Omental fat pad (tissue), 3 donors: ENCODE measurements at regions not wholly inside any gene's neighbourhood (a gene's known extent, or its start where the extent isn't known, plus 50 kb on each side); places are given as distances from the start of the nearest gene placed in this dataset.
"Not testable (repeated sequence)": the region's sequence is repeated elsewhere in the genome, so short reads cannot be mapped to it uniquely, and the experiment has no call there.

Experiments used
- ATAC-seq: fragments of 150-250 bp; one replicate; pipeline ENCODE4 v1.9.1; 2016; ENCODE audit warnings: mild to moderate bottlenecking, moderate library complexity; ENCODE audit not compliant: low FRiP score
- DNase-seq: peaks from one replicate; pipeline ENCODE4 v3.0.0-alpha.2; 2019; ENCODE audit warnings: low spot score
- TF ChIP-seq, protein P1 (sequence below), 3 donors: fragments of 450-650 bp; IDR thresholded peaks; one replicate each; pipeline ENCODE4 v1.5.1; 2016 to 2017; ENCODE audit warnings: antibody characterized with exemption in 3 of 3, mild to moderate bottlenecking in 3 of 3, moderate library complexity in 2 of 3

DNA sequence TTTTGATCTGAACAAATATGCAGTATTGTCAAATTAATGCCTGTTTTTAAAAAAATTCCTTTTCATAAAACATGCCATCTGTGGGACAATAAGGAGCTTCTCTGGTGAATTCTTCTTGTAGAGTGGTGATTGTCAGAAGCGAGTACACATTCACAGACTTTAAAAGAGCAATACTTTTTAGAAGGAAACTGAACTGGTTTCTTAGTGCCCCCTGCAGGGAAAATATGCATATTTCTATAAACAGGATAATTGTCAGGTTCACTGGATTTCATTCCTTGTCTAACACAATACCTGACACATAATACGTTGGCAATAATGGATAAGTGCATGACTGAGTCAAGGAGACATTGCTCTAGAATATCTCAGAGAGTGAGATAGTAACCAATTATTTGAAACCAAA lies 133.7 kb downstream of the KIF4B start:
- ATAC-seq: no peak
- TF ChIP-seq, protein P1, sequence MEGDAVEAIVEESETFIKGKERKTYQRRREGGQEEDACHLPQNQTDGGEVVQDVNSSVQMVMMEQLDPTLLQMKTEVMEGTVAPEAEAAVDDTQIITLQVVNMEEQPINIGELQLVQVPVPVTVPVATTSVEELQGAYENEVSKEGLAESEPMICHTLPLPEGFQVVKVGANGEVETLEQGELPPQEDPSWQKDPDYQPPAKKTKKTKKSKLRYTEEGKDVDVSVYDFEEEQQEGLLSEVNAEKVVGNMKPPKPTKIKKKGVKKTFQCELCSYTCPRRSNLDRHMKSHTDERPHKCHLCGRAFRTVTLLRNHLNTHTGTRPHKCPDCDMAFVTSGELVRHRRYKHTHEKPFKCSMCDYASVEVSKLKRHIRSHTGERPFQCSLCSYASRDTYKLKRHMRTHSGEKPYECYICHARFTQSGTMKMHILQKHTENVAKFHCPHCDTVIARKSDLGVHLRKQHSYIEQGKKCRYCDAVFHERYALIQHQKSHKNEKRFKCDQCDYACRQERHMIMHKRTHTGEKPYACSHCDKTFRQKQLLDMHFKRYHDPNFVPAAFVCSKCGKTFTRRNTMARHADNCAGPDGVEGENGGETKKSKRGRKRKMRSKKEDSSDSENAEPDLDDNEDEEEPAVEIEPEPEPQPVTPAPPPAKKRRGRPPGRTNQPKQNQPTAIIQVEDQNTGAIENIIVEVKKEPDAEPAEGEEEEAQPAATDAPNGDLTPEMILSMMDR (IDR thresholded peaks at IDR 0.05): no peak
- no peak for DNase-seq

- DNase-seq (no peak), ATAC-seq (no peak)
- TF ChIP-seq, protein P1 (IDR thresholded peaks at IDR 0.05): no peak
These were observed 135.1 kb downstream of the KIF4B start for GRCh38 chr5:155148694-155149093.

DNA sequence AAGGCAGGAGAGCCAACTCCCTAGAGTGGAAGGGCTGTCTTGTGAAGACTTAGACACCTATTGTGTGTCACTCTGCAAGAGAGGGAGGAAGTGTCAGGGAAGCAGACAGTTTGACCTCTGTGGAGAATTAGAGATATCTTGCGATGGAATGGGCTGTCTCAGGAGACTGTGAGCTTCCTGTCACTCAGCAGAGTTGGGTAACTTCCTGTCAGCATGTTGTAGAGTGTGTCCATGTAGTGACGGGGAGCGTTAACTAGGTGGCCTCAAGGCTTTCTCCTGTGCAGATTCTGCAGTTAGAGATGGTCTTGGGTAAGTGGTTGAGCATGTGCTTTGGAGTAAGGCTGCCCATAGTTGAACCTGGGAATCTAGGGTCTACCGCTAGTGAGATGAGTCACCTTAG lies 136.5 kb downstream of the KIF4B start:
- TF ChIP-seq, protein P1 (IDR thresholded peaks at IDR 0.05): no peak
- ATAC-seq: no peak
- DNase-seq: no peak

DNA sequence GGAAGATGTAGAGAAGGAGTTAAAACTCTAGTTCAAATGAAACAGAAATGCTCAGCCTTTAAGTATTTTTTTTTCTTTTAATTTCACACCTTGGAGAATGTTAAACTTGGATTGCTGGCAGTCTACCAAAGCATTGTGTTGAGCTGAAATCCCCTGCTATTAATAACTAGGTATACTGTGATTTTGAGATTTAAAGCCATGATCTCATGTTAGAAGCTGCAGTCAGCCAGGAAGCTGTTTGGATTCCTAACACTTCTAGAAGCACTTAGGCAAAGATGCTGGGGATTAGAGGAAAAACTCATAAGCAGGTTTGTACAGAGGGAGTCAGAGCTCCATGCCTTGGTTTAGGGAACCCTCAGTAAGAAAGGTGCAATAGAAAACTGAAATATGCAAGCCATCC lies 141.4 kb downstream of the KIF4B start:
- TF ChIP-seq, protein P1 (IDR thresholded peaks at IDR 0.05): no peak
- ATAC-seq (no peak), DNase-seq (no peak)

GRCh38 chr5:155163084-155163483 lies 149.5 kb downstream of the KIF4B start:
- not testable (repeated sequence) for ATAC-seq, DNase-seq

GRCh38 chr5:155167736-155168135 lies 154.2 kb downstream of the KIF4B start:
- ATAC-seq (no peak), DNase-seq (no peak)
- TF ChIP-seq, protein P1 (IDR thresholded peaks at IDR 0.05): no peak

DNA sequence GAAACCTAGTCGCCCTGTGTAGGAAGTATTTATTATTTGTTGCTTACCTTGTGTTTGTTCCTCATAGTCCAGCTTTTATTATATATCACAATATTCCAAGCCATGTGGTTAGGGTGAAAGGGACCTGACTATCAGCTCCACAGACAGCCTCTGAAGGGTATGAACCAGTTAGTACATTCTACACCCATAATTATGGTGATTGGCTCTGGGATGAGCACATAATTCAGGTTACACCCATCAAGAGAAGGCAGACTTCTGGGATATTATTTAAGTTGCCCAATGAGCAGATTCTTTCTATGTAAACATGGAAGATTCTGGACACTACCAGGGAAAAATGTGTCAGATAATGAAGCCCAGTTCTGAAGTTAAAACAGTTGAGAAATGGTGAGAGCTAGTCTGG lies 168.0 kb downstream of the KIF4B start:
- TF ChIP-seq, protein P1 (IDR thresholded peaks at IDR 0.05): no peak

DNA sequence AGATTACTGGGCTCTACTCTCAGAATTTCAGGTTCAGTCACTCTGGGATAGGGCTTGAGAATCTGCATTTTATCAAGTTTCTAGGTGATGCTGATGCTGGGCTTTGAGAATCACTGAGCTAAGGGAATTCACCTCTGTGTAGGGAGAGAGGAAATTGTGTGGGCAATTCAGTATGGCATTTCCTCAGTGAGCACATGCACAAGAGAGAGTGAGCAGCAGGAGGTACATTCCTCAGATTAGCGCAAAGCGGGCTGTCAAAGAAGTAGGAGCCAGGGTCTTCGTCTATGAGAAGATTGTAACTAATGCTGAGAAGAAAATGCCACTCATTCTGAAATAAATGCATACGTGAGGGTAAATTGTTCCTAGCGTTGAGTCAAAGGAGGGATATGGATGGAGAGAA lies 175.9 kb downstream of the KIF4B start:
- TF ChIP-seq, protein P1 (IDR thresholded peaks at IDR 0.05): no peak
- DNase-seq (no peak), ATAC-seq (no peak)

More for the DNA sequence above, 168.0 kb downstream of the KIF4B start:
- ATAC-seq (no peak), DNase-seq (no peak)
